ENCODE measurements at regions not wholly inside any gene's neighbourhood (a gene's known extent, or its start where the extent isn't known, plus 50 kb on each side); places are given as distances from the start of the nearest gene placed in this dataset.

DNA sequence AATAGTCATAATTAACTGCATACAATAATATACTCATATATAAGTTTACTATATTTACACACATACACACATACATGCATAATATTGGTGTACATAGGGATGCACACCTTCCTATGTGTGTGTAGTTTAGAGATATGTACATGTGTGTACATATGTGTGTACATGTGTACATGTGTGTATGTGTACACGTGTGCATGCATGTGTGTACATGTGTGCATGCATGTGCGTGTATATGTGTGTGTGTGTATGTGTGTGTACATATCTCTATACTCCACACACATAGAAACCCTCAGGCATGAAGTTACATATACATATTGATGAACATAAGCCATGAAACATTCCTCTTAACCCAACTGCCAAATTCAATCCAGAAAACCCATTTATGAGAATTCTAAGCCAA is 547.8 kb downstream of the TLR4 start:
- TF ChIP-seq POLR2A (IDR thresholded peaks at IDR 0.05; ENCODE audit: low read depth, low read length) (no peak), POLR2AphosphoS5 (IDR thresholded peaks at IDR 0.05; ENCODE audit: low read depth, low read length) (no peak), PAX5 (IDR thresholded peaks at IDR 0.05; ENCODE audit: insufficient read depth, low read length, severe bottlenecking) (no peak), SPI1 (IDR thresholded peaks at IDR 0.05; ENCODE audit: low read depth, low read length) (no peak), TAF1 (IDR thresholded peaks at IDR 0.05; ENCODE audit: low read depth, low read length) (no peak), POU2F2 (IDR thresholded peaks at IDR 0.05; ENCODE audit: low read depth, low read length) (no peak)

Measured in GM12891 (cell line).